Memory B cell (primary cell): ENCODE measurements at regions not wholly inside any gene's neighbourhood (a gene's known extent, or its start where the extent isn't known, plus 50 kb on each side); places are given as distances from the start of the nearest gene placed in this dataset.

Experiments used
- ATAC-seq: fragments of 150-1000 bp; cut with Tn5 transposase; 2 replicates; pipeline ENCODE4 v1.10.0; 2021; ENCODE audit warnings: low read depth, mild to moderate bottlenecking, moderate library complexity
- DNase-seq, 2 donors: peaks; one replicate each; pipeline ENCODE4 v3.0.0; 2022; ENCODE audit warnings: low spot score in 2 of 2
- H3K27ac Mint-ChIP-seq: one replicate; pipeline ENCODE4 v1.8.0; 2022; ENCODE audit warnings: mild to moderate bottlenecking, moderate library complexity, mixed read lengths
- H3K27me3 Mint-ChIP-seq: one replicate; pipeline ENCODE4 v1.8.0; 2022; ENCODE audit warnings: mixed read lengths
- H3K36me3 Mint-ChIP-seq: one replicate; pipeline ENCODE4 v1.8.0; 2022; ENCODE audit warnings: mild to moderate bottlenecking, mixed read lengths
- H3K4me1 Mint-ChIP-seq: one replicate; pipeline ENCODE4 v1.8.0; 2022; ENCODE audit warnings: mixed read lengths
- H3K4me3 Mint-ChIP-seq: one replicate; pipeline ENCODE4 v1.8.0; 2022; ENCODE audit warnings: mild to moderate bottlenecking, moderate library complexity, mixed read lengths
- H3K9me3 Mint-ChIP-seq: one replicate; pipeline ENCODE4 v1.8.0; 2022; ENCODE audit warnings: mixed read lengths

DNA sequence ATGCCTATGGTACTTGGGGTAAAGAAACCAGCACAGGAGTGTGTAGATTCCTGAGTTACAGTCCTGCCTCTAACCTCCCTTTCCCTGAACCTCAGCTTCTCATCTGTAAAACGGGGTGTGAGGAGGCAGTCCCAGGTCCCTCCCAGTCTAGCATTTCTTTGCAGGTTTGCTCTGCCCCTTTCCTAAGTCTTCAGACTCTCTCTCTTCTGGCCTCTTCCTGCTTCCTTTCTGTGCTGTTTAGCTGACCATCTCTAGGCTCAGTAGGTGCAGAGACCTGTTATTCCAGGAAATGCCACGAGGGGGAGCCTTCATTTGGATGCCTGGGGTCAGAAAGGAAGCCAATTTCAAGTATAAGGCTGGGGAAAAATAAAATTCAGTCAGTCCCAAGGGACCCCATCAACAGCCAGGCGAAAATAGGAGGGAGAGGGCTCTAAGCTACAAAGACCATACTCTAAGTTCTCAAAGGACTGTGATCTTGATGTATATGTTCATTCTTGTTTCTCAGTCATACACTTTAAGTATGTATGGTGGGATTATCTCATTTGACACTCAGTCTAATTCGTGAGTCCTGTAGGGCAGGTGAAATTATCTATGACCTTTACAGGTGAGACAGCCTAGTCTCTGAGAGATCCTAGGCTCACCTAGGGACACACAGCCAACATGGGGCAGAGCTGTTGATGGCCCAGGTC lies 89.1 kb downstream of the NCR2 start:
- ATAC-seq (peak; percentile 38), DNase-seq (peak; percentile 78 to 87)
- peaks cover 5% of the 10 kb centered on the region for H3K4me1 Mint-ChIP-seq
- H3K9me3 Mint-ChIP-seq, result no peaks in the 10 kb centered on the region
- H3K36me3 Mint-ChIP-seq, result no peaks in the 10 kb centered on the region
- no peak overlapping the region for H3K4me3 Mint-ChIP-seq
- peaks cover 3% of the 10 kb centered on the region for H3K27me3 Mint-ChIP-seq
- H3K27ac Mint-ChIP-seq, result no peak overlapping the region

DNA sequence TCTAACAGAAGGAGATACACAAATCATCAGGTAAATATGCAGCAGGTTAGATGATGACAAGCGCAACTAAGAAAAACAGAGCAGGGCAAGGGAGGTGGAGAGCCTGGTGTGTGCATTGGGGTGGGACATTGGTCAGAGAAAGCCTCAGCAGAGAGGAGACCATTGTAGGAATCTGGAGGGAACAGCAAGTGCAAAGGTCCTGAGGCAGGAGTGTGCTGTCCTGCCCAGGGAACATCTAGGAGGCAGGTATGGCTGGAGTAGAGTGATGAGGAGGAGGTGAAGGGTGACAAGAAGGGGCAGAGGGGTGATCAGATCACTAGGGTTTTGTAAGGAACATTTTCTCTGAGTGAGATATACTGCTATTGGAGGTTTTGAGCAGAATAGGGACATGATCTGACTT lies 90.1 kb downstream of the NCR2 start:
- no peaks in the 10 kb centered on the region for H3K9me3 Mint-ChIP-seq
- no peak for DNase-seq
- no peak for ATAC-seq

GRCh38 chr6:41426438-41426851 lies 91.0 kb downstream of the NCR2 start:
- no peaks in the 10 kb centered on the region for H3K27me3 Mint-ChIP-seq
- H3K9me3 Mint-ChIP-seq, result no peaks in the 10 kb centered on the region
- no peaks in the 10 kb centered on the region for H3K36me3 Mint-ChIP-seq
- H3K4me3 Mint-ChIP-seq, result no peak overlapping the region
- DNase-seq (peak; percentile 36 to 46), ATAC-seq (peak; percentile 59)
- H3K27ac Mint-ChIP-seq, result no peak overlapping the region
- H3K4me1 Mint-ChIP-seq, result peaks cover 8% of the 10 kb centered on the region

More for the DNA sequence above, 90.1 kb downstream of the NCR2 start:
- Mint-ChIP-seq H3K4me1 (peaks cover 8% of the 10 kb centered on the region), H3K36me3 (no peaks in the 10 kb centered on the region), H3K4me3 (no peak overlapping the region), H3K27ac (no peak overlapping the region), H3K27me3 (no peaks in the 10 kb centered on the region)

DNA sequence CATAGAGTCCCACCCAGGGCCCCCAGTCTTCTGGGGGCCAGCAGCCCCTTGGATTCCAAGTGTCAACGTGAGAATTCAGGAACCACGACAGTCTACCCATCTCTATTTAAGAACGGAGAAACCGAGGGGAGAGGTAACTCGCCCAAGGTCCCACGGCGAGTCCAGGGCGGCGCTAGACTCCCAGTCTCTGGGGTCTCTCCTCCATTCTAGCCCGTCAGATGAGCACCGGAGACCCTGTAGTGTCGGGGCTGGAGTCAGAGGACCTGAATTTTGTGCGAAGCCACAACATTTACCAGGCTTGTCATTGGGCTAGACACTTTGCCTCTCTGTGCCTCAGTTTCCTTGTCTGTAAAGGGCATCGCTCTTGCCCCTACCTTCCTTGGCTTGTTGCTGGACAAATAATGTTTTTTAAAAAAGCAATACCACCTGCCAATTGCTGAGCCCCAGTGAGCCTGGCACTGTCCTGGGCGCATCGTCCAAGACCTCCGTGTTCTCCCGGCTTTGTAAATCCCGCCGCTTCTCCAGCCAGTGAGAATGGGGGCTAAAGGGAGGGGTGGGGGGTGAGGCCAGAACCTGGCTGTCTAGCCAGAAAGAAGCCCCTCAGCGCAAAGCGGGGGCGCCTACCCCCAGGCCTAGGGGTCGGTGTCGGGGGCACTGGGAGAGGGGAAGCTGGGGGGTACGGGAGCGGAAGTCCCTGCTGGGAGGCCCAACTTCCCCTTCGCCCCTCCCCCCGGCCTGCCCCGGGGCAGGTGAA lies 91.7 kb downstream of the NCR2 start:
- no peak overlapping the region for H3K4me3 Mint-ChIP-seq
- ATAC-seq (no peak), DNase-seq (no peak)
- H3K36me3 Mint-ChIP-seq, result no peaks in the 10 kb centered on the region
- peaks cover 8% of the 10 kb centered on the region for H3K4me1 Mint-ChIP-seq
- H3K9me3 Mint-ChIP-seq, result no peaks in the 10 kb centered on the region
- no peak overlapping the region for H3K27ac Mint-ChIP-seq
- peaks cover under 1% of the 10 kb centered on the region for H3K27me3 Mint-ChIP-seq

GRCh38 chr6:41427642-41428335 lies 92.4 kb downstream of the NCR2 start:
- no peaks in the 10 kb centered on the region for H3K9me3 Mint-ChIP-seq
- H3K27me3 Mint-ChIP-seq, result peaks cover 2% of the 10 kb centered on the region
- peak in 1 of 2 donors; percentile 48 for DNase-seq
- H3K4me1 Mint-ChIP-seq, result peaks cover 8% of the 10 kb centered on the region
- H3K27ac Mint-ChIP-seq, result no peak overlapping the region
- ATAC-seq, result peak; percentile 47
- no peak overlapping the region for H3K4me3 Mint-ChIP-seq
- no peaks in the 10 kb centered on the region for H3K36me3 Mint-ChIP-seq

- Mint-ChIP-seq H3K27me3 (peaks cover 2% of the 10 kb centered on the region), H3K9me3 (no peaks in the 10 kb centered on the region), H3K4me3 (peak overlapping the region; percentile 69), H3K27ac (no peak overlapping the region), H3K4me1 (peaks cover 8% of the 10 kb centered on the region), H3K36me3 (no peaks in the 10 kb centered on the region)
- DNase-seq (no peak), ATAC-seq (no peak)
Measured at GRCh38 chr6:41428336-41428995, 93.1 kb downstream of the NCR2 start.

GRCh38 chr6:41428996-41429421 lies 93.6 kb downstream of the NCR2 start:
- DNase-seq (no peak), ATAC-seq (no peak)
- peaks cover 3% of the 10 kb centered on the region for H3K27me3 Mint-ChIP-seq
- H3K27ac Mint-ChIP-seq, result no peak overlapping the region
- peak overlapping the region; percentile 69 for H3K4me3 Mint-ChIP-seq
- H3K9me3 Mint-ChIP-seq, result no peaks in the 10 kb centered on the region
- peaks cover 8% of the 10 kb centered on the region for H3K4me1 Mint-ChIP-seq
- no peaks in the 10 kb centered on the region for H3K36me3 Mint-ChIP-seq

DNA sequence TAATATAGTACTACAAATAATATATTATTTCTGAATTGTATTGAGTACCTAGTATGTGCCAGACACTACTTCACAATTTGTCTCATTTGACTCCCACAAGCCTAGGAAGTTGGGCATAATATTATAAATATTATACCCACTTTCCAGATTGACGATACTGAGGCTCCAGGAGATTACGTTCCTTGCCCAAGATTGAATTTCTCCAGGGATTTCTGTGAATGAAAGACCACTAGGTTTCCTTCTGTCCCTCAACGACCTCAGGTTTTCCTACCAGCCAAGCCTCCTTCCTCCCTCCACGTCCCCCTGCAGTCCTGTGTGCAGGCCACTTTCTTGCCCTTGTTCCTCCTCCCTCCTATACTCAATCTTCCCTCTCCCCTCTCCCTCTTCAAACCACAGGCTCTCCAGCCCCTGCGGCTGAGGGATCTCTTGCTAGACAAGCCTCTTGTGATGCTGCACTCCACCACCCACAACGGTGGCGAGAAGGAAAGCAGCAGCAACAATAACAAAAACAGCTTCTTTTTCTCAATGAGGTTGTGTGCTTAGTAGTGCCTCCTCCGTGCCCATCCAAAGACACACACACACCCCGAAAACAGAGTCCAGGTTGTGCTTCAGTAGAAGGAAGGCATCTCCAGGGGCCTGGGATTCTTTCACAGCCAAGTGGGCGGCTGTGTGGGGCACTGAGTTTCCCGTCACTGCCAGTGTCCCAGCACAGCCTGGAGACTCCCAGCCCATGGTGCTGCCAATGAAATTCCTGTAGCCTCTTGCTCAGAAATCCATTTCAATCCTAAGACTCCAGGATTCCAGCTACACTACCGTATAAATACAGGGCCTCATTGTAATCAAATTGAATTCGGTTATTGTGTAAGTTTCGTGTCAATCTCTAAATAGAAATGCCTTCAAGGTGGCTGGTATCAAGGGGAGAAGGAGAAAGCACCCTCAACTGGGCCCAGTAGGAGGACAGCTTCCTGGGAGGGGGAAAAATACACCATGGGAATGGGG lies 94.4 kb downstream of the NCR2 start:
- ATAC-seq, result no peak
- no peaks in the 10 kb centered on the region for H3K9me3 Mint-ChIP-seq
- no peak overlapping the region for H3K4me3 Mint-ChIP-seq
- H3K27me3 Mint-ChIP-seq, result peaks cover 3% of the 10 kb centered on the region
- H3K27ac Mint-ChIP-seq, result no peak overlapping the region
- H3K36me3 Mint-ChIP-seq, result no peaks in the 10 kb centered on the region
- DNase-seq, result no peak
- peaks cover 8% of the 10 kb centered on the region for H3K4me1 Mint-ChIP-seq

DNA sequence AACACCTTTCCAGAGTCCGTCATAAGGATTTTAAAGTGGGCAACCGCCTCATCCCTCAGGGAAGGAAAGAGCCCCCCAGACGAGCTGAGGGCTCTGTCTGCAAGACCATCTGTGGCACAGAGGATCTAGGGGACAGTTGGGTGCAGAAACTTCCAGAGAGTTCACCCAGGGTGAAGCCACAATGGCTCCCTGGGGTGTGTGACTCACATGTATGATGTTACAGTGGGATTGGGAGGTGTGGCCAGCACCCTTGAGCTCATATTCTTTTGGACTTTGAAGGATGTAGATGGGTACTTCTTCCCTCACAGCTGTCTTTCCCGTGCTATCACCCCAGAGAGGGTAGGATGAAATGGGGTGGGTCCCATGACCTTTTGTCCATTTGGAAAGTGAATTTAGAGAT lies 95.5 kb downstream of the NCR2 start:
- Mint-ChIP-seq H3K27ac (no peak overlapping the region), H3K27me3 (peaks cover 3% of the 10 kb centered on the region), H3K36me3 (no peaks in the 10 kb centered on the region), H3K4me1 (peaks cover 8% of the 10 kb centered on the region), H3K9me3 (no peaks in the 10 kb centered on the region), H3K4me3 (no peak overlapping the region)
- ATAC-seq (no peak), DNase-seq (no peak)

DNA sequence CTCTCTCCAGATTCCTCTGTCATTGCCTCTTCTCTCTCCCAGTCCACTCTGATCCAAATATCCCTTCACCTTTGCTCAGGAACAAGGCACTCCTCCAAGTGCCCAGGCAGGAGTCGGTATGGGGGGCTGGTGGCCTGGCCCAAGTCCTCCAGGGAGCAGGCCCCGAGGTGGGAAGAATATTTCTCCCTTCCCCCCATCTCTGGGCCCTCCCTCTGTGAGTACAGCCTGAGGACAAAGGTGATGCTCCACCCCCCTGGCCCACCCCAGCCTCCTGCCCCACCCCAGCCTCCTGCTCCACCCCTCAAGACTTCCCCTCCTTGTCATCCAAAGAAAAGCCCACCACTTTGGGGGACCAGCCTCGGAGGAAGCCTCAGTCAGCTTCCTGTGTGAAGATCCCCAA lies 96.9 kb downstream of the NCR2 start:
- ATAC-seq, result no peak
- no peak overlapping the region for H3K27ac Mint-ChIP-seq
- H3K36me3 Mint-ChIP-seq, result no peaks in the 10 kb centered on the region
- DNase-seq, result no peak
- H3K4me3 Mint-ChIP-seq, result no peak overlapping the region
- H3K27me3 Mint-ChIP-seq, result peaks cover 3% of the 10 kb centered on the region
- peaks cover 8% of the 10 kb centered on the region for H3K4me1 Mint-ChIP-seq
- no peaks in the 10 kb centered on the region for H3K9me3 Mint-ChIP-seq

GRCh38 chr6:41434803-41435481 lies 99.5 kb downstream of the NCR2 start:
- no peak for DNase-seq
- H3K36me3 Mint-ChIP-seq, result no peaks in the 10 kb centered on the region
- no peak overlapping the region for H3K27ac Mint-ChIP-seq

DNA sequence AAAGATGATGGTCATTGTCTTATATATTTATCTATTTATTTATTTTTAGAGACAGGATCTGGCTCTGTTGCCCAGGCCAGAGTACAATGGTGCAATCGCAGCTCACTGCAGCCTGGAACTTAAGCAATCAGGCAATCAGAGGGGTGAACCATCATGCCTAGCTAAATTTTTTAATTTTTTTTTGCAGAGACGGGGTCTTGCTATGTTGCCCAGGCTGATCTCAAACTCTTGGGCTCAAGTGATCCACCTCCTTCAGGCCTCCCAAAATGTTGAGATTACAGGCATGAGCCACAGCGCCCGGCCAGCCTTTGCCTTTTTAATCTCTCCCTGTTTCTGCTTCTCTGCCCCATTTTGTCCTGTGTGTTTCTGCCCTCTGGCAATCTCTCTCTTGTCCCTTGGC lies 102.2 kb downstream of the NCR2 start:
- H3K9me3 Mint-ChIP-seq, result no peaks in the 10 kb centered on the region
- H3K4me1 Mint-ChIP-seq, result peaks cover 25% of the 10 kb centered on the region
- H3K36me3 Mint-ChIP-seq, result no peaks in the 10 kb centered on the region
- no peak for ATAC-seq
- H3K4me3 Mint-ChIP-seq, result no peak overlapping the region
- no peak overlapping the region for H3K27ac Mint-ChIP-seq
- H3K27me3 Mint-ChIP-seq, result peaks cover 3% of the 10 kb centered on the region
- DNase-seq, result no peak

More at GRCh38 chr6:41434803-41435481, 99.5 kb downstream of the NCR2 start:
- H3K9me3 Mint-ChIP-seq, result no peaks in the 10 kb centered on the region
- ATAC-seq, result no peak
- H3K27me3 Mint-ChIP-seq, result peaks cover 5% of the 10 kb centered on the region
- peaks cover 7% of the 10 kb centered on the region for H3K4me1 Mint-ChIP-seq
- no peak overlapping the region for H3K4me3 Mint-ChIP-seq
